GM12878 (cell line): ENCODE measurements at regions not wholly inside any gene's neighbourhood (a gene's known extent, or its start where the extent isn't known, plus 50 kb on each side); places are given as distances from the start of the nearest gene placed in this dataset.

Source experiments
- ATAC-seq: fragments of 200-7000 bp; cut with Tn5 transposase; 3 replicates; pipeline ENCODE4 v1.9.1; 2020; ENCODE audit warnings: mild to moderate bottlenecking, moderate library complexity
- BruUV-seq: library from RNA; stranded (reverse); fragments of 400-500 nt; replicated peaks from 2 replicates; lab custom pipeline; 2021; lab: Mats Ljungman, UMichigan
- CTCF ChIA-PET: fragments of 300-600 bp; sonication (Branson Sonifier 250); formaldehyde crosslinking; extraction: SDS; loops from one replicate; lab custom pipeline; 2021; ENCODE audit warnings: inconsistent platforms; lab: Yijun Ruan, JAX
- POLR2A ChIA-PET: fragments of 350-600 bp; formaldehyde crosslinking; extraction: SDS; loops from one replicate; lab custom pipeline; 2021; ENCODE audit warnings: inconsistent platforms; lab: Charles Lee
- RAD21 ChIA-PET: fragments of 300-600 bp; sonication (Branson Sonifier 250); formaldehyde crosslinking; loops from one replicate; lab custom pipeline; 2023; ENCODE audit warnings: antibody characterized with exemption; ENCODE audit not compliant: unreplicated experiment; lab: Charles Lee
- SMC1A ChIA-PET: fragments of 300-600 bp; sonication (Branson Sonifier 250); formaldehyde crosslinking; loops from one replicate; lab custom pipeline; 2023; ENCODE audit not compliant: unreplicated experiment, uncharacterized antibody; lab: Charles Lee
- DNase-seq: peaks from one replicate; pipeline ENCODE4 v3.0.0-alpha.2; 2011; ENCODE audit warnings: low read depth, low spot score
- FAIRE-seq: peaks from 3 replicates; lab custom pipeline; 2011; peaks lifted over from hg19 to GRCh38; lab: Jason Lieb, UNC
- H2AFZ ChIP-seq: 2 replicates; pipeline ENCODE4 v1.6.0; 2011; ENCODE audit warnings: low read depth, low read length, control low read depth; ENCODE audit not compliant: control insufficient read depth
- H3K27ac ChIP-seq: 2 replicates; pipeline ENCODE4 v1.5.1; 2011; ENCODE audit warnings: control low read depth; ENCODE audit not compliant: control insufficient read depth, insufficient read depth
- H3K27me3 ChIP-seq, 2 experiments: replicated peaks in 1 of 2; 2 replicates each; pipeline versions ENCODE4 v1.6.0 to v1.6.1; 2011; ENCODE audit warnings: low read length in 1 of 2; ENCODE audit not compliant: control insufficient read depth in 2 of 2, insufficient read depth in 2 of 2
- H3K36me3 ChIP-seq, 2 experiments: 2 replicates each; pipeline ENCODE4 v1.5.1; 2011; ENCODE audit warnings: low read length in 1 of 2; ENCODE audit not compliant: control insufficient read depth in 2 of 2, insufficient read depth in 2 of 2
- H3K4me1 ChIP-seq: 2 replicates; pipeline ENCODE4 v1.6.1; 2011; ENCODE audit warnings: mild to moderate bottlenecking, low read length, moderate library complexity, mixed read lengths; ENCODE audit not compliant: control insufficient read depth, insufficient read depth
- H3K4me2 ChIP-seq: 2 replicates; pipeline ENCODE4 v1.6.0; 2011; ENCODE audit warnings: control low read depth; ENCODE audit not compliant: control insufficient read depth, insufficient read depth
- H3K4me3 ChIP-seq: fragments of 200-600 bp; sonication (generic); 2 replicates; pipeline ENCODE4 v1.5.1; 2016
- H3K79me2 ChIP-seq: 2 replicates; pipeline ENCODE4 v1.6.0; 2011; ENCODE audit warnings: low read length; ENCODE audit not compliant: control insufficient read depth, insufficient read depth
- H3K9ac ChIP-seq: 2 replicates; pipeline ENCODE4 v1.8.0; 2011; ENCODE audit warnings: low read length, control low read depth, mixed read lengths; ENCODE audit not compliant: control insufficient read depth, insufficient read depth
- H3K9me3 ChIP-seq: replicated peaks from 3 replicates; pipeline ENCODE4 v1.5.1; 2011; ENCODE audit warnings: mild to moderate bottlenecking, low read length; ENCODE audit not compliant: control insufficient read depth, insufficient read depth
- H4K20me1 ChIP-seq: 2 replicates; pipeline ENCODE4 v1.6.0; 2011; ENCODE audit not compliant: control insufficient read depth, insufficient read depth
- BCL11A ChIP-seq: IDR thresholded peaks from 2 replicates; pipeline ENCODE4 v1.6.1; 2011; ENCODE audit warnings: low read depth, low read length
- EP300 ChIP-seq, 2 experiments: fragments of 150-350 bp in 1 of 2; IDR thresholded peaks; 2 replicates each; pipeline ENCODE4 v1.6.1; 2011 to 2012; ENCODE audit warnings: low read depth in 2 of 2, low read length in 2 of 2, borderline replicate concordance in 1 of 2, improper control_type of control experiment in 1 of 2, inconsistent platforms in 1 of 2; ENCODE audit not compliant: control insufficient read depth in 1 of 2
- FOXK2 ChIP-seq: fragments of 450-650 bp; IDR thresholded peaks from 2 replicates; pipeline ENCODE4 v1.6.1; 2017; ENCODE audit warnings: mild to moderate bottlenecking, moderate library complexity
- GABPA ChIP-seq: IDR thresholded peaks from 2 replicates; pipeline ENCODE4 v1.6.1; 2014; ENCODE audit warnings: antibody characterized with exemption, low read depth, mild to moderate bottlenecking, inconsistent platforms
- IRF3 ChIP-seq: fragments of 450-650 bp; IDR thresholded peaks from 2 replicates; pipeline ENCODE4 v1.6.1; 2014; ENCODE audit warnings: mild to moderate bottlenecking
- NFIC ChIP-seq: IDR thresholded peaks from 2 replicates; pipeline ENCODE4 v1.6.1; 2012; ENCODE audit warnings: low read depth, mild to moderate bottlenecking, inconsistent platforms, low read length, moderate library complexity
- NFYA ChIP-seq: IDR thresholded peaks from 2 replicates; pipeline ENCODE4 v1.6.1; 2011; ENCODE audit warnings: low read depth, mild to moderate bottlenecking, low read length, improper control_type of control experiment, borderline replicate concordance
- NRF1 ChIP-seq: conservative IDR thresholded peaks from 2 replicates; pipeline ENCODE4 v1.6.1; 2011; ENCODE audit warnings: mild to moderate bottlenecking, low read depth, low read length, improper control_type of control experiment
- POLR2AphosphoS5 ChIP-seq: IDR thresholded peaks from 2 replicates; pipeline ENCODE4 v1.6.1; 2011; ENCODE audit warnings: mild to moderate bottlenecking, low read length, inconsistent platforms
- RELB ChIP-seq: fragments of 450-650 bp; IDR thresholded peaks from 2 replicates; pipeline ENCODE4 v1.6.1; 2017; ENCODE audit warnings: low read depth, mild to moderate bottlenecking, moderate library complexity
- RUNX3 ChIP-seq: IDR thresholded peaks from 2 replicates; pipeline ENCODE4 v1.6.1; 2012; ENCODE audit warnings: low read length, inconsistent platforms
- SMARCA5 ChIP-seq: fragments of 450-650 bp; IDR thresholded peaks from 2 replicates; pipeline ENCODE4 v1.6.1; 2017; ENCODE audit warnings: mild to moderate bottlenecking
- ZNF217 ChIP-seq: fragments of 450-650 bp; IDR thresholded peaks from 2 replicates; pipeline ENCODE4 v1.6.1; 2017; ENCODE audit warnings: antibody characterized with exemption, mild to moderate bottlenecking
- ZNF384 ChIP-seq: IDR thresholded peaks from 2 replicates; pipeline ENCODE4 v1.6.1; 2012; ENCODE audit warnings: low read depth, mild to moderate bottlenecking, low read length, improper control_type of control experiment, borderline replicate concordance
- ZNF622 ChIP-seq: fragments of 450-650 bp; IDR thresholded peaks from 2 replicates; pipeline ENCODE4 v1.6.1; 2017; ENCODE audit warnings: mild to moderate bottlenecking, inconsistent platforms
- WGBS: methylation state at CpG from one replicate; pipeline ENCODE4 v1.1.6; 2016; ENCODE audit warnings: low lambda C conversion rate; ENCODE audit not compliant: insufficient replicate concordance, insufficient coverage; ENCODE audit errors: missing lambda C conversion rate; 5-methylcytosine and 5-hydroxymethylcytosine counted together
- in situ Hi-C: fragments of 300-500 bp; cut with MboI; formaldehyde crosslinking; loops from 9 replicates; pipeline ENCODE4 v1.14.3; 2018; ENCODE audit warnings: mixed read lengths
- intact Hi-C: fragments of 100-400 bp; cut with micrococcal nuclease; formaldehyde crosslinking; loops from one replicate; pipeline ENCODE4 v1.14.2; 2022; ENCODE audit not compliant: unreplicated experiment
- TF ChIP-seq, protein P1 (sequence below), 3 experiments: IDR thresholded peaks in 2 of 3; conservative IDR thresholded peaks in 1 of 3; 2 replicates each; pipeline ENCODE4 v1.5.1; 2011; ENCODE audit warnings: low read depth in 3 of 3, low read length in 3 of 3, mild to moderate bottlenecking in 3 of 3, control low read depth in 2 of 3, moderate library complexity in 2 of 3, inconsistent platforms in 1 of 3, mixed read lengths in 1 of 3; ENCODE audit not compliant: control insufficient read depth in 2 of 3, insufficient read depth in 1 of 3; ENCODE audit errors: extremely low read depth in 1 of 3
- TF ChIP-seq, protein P2 (sequence below): fragments of 450-650 bp; formaldehyde crosslinking; IDR thresholded peaks from 2 replicates; pipeline ENCODE4 v1.4.0; 2020; ENCODE audit warnings: mild to moderate bottlenecking, moderate library complexity

- POLR2A ChIA-PET = interaction anchor here (0.6 kb wide), 1 partner anchor 79 kb away, joined by 3 read pairs; no protein-coding TSS in a partner anchor
- no peak overlapping the region for H3K4me2 ChIP-seq
- 17% methylated on average over 3 of the region's 3 CpGs for WGBS
- no peak for TF ChIP-seq ZNF217
- TF ChIP-seq ZNF622 = no peak
- TF ChIP-seq NFYA = no peak
- no peak for TF ChIP-seq NRF1
- TF ChIP-seq SMARCA5 = no peak
- TF ChIP-seq GABPA = no peak
- TF ChIP-seq BCL11A = no peak
- TF ChIP-seq EP300 (IDR thresholded peaks at IDR 0.05; ENCODE audit: borderline replicate concordance in 1 of 2, control insufficient read depth in 1 of 2, low read depth in 2 of 2, low read length in 2 of 2) = no peak
- TF ChIP-seq, protein P1, sequence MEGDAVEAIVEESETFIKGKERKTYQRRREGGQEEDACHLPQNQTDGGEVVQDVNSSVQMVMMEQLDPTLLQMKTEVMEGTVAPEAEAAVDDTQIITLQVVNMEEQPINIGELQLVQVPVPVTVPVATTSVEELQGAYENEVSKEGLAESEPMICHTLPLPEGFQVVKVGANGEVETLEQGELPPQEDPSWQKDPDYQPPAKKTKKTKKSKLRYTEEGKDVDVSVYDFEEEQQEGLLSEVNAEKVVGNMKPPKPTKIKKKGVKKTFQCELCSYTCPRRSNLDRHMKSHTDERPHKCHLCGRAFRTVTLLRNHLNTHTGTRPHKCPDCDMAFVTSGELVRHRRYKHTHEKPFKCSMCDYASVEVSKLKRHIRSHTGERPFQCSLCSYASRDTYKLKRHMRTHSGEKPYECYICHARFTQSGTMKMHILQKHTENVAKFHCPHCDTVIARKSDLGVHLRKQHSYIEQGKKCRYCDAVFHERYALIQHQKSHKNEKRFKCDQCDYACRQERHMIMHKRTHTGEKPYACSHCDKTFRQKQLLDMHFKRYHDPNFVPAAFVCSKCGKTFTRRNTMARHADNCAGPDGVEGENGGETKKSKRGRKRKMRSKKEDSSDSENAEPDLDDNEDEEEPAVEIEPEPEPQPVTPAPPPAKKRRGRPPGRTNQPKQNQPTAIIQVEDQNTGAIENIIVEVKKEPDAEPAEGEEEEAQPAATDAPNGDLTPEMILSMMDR (IDR thresholded peaks at IDR 0.05 in 2 of 3, conservative IDR thresholded peaks at IDR 0.05 in 1 of 3; ENCODE audit: control insufficient read depth in 2 of 3, extremely low read depth in 1 of 3, insufficient read depth in 1 of 3, low read depth in 3 of 3, low read length in 3 of 3) = no peak
- TF ChIP-seq IRF3 = no peak
- TF ChIP-seq, protein P2, sequence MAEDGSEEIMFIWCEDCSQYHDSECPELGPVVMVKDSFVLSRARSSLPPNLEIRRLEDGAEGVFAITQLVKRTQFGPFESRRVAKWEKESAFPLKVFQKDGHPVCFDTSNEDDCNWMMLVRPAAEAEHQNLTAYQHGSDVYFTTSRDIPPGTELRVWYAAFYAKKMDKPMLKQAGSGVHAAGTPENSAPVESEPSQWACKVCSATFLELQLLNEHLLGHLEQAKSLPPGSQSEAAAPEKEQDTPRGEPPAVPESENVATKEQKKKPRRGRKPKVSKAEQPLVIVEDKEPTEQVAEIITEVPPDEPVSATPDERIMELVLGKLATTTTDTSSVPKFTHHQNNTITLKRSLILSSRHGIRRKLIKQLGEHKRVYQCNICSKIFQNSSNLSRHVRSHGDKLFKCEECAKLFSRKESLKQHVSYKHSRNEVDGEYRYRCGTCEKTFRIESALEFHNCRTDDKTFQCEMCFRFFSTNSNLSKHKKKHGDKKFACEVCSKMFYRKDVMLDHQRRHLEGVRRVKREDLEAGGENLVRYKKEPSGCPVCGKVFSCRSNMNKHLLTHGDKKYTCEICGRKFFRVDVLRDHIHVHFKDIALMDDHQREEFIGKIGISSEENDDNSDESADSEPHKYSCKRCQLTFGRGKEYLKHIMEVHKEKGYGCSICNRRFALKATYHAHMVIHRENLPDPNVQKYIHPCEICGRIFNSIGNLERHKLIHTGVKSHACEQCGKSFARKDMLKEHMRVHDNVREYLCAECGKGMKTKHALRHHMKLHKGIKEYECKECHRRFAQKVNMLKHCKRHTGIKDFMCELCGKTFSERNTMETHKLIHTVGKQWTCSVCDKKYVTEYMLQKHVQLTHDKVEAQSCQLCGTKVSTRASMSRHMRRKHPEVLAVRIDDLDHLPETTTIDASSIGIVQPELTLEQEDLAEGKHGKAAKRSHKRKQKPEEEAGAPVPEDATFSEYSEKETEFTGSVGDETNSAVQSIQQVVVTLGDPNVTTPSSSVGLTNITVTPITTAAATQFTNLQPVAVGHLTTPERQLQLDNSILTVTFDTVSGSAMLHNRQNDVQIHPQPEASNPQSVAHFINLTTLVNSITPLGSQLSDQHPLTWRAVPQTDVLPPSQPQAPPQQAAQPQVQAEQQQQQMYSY (CRISPR knock-in tag) = no peak
- TF ChIP-seq POLR2AphosphoS5 = no peak
- no peak for TF ChIP-seq ZNF384
- TF ChIP-seq RUNX3 = no peak
- no peak for TF ChIP-seq RELB
- TF ChIP-seq NFIC = no peak
- TF ChIP-seq FOXK2 = no peak
- TF ChIP-seq, all 136 proteins: peak for 0
- no peak for DNase-seq
- ChIA-PET CTCF (no interaction called here), SMC1A (no interaction called here), RAD21 (no interaction called here)
- Histone ChIP-seq H3K27me3 (no peaks in the 10 kb centered on the region), H3K79me2 (no peaks in the 10 kb centered on the region), H3K27ac (no peak overlapping the region), H3K9ac (no peak overlapping the region), H3K4me3 (no peak overlapping the region), H3K4me1 (no peaks in the 10 kb centered on the region), H3K9me3 (no peaks in the 10 kb centered on the region; the same call in 2 of the 3 replicates), H2AFZ (no peak overlapping the region), H4K20me1 (no peaks in the 10 kb centered on the region), H3K36me3 (no peaks in the 10 kb centered on the region)
- no TSS peak for BruUV-seq
- in situ Hi-C loops = no loop called here
- no peak for ATAC-seq
- FAIRE-seq = no peak
- intact Hi-C loops = no loop called here
Observed at GRCh38 chr21:27954543-27955165, 987.8 kb upstream of the ADAMTS5 start.
